AG20443 (cell line): ENCODE measurements at regions not wholly inside any gene's neighbourhood (a gene's known extent, or its start where the extent isn't known, plus 50 kb on each side); places are given as distances from the start of the nearest gene placed in this dataset.
"Not testable (repeated sequence)": the region's sequence is repeated elsewhere in the genome, so short reads cannot be mapped to it uniquely, and the experiment has no call there.

Experiments used
- DNase-seq: peaks from one replicate; pipeline ENCODE4 v3.0.0; 2012; ENCODE audit warnings: low spot score, mixed read lengths

GRCh38 chr11:38438091-38438490 lies 1840.1 kb upstream of the RAG2 start:
- no peak for DNase-seq

DNA sequence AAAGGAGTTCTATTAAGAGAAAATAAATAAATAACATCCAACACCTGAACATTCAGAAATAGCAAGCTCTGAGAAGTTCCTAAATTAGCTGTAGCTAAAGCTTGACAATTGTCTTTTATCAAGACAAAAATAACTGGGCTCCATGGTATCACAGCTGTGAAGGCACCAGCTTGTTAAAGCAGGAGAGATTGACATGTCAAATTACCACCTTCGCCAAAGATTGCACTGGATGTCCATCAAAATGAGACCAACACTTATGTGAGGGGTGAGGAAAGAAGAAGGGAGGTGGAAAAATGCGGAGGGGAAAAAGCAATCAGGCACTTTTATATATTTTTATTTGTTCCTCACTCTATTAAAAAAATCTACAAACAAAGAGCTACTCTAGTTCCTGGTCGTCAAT lies 1827.5 kb upstream of the RAG2 start:
- DNase-seq, result no peak

DNA sequence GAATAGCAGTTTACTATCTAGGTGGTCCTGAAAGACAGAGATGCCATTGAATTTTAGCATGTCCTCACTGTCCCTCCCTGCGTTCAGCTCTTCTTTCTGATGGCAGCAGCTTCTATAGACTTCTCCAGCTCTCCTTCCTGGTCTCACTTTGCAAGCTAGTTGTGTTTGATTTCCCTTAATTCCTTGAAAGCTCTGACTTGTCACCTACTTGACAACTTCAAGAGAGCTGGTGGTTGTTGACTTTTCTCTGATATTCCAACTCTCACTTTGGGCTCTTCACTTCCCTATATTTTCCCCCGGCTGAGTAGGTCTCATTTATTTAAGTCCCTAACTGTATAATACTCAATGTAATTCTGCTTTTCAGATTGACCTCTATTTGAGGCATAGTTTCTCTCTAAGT lies 1825.0 kb upstream of the RAG2 start:
- DNase-seq, result no peak

DNA sequence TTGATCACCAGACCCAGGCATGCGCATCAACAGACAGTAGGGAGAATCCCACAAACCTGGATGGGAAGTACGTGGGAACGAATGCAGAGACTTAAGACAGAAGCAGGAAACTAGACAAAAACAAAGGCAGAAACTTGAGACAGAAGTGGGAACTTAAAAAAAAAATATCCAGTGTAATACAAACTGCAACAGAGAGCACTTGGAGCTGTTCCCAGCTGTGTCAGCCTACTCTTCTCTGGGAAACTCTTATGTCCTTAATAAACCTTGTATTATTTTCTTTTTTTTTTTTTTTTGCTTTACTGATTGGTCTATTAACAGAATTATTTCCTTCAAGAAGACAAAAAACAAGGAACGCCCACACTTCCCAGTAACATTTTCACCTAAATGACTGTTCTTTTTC lies 1818.1 kb upstream of the RAG2 start:
- no peak for DNase-seq

DNA sequence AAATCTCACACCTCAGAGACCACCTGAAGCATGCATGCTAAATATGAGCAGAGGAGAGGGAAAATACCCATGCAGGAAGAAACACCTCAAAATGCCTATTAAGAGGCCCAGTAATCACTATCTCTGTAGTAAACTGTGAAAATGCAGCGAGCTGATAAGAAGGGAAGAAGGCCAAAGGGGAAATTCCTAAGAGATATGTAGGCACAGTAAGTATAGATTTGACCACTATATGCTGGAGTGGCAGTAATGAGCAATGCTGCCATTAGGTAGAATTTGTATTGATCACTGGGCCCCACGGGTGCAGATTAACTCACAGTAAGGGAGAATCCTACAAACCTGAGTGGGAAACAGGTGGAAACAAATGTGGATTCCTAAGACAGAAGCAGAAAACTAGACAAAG lies 1813.1 kb upstream of the RAG2 start:
- DNase-seq, result no peak

DNA sequence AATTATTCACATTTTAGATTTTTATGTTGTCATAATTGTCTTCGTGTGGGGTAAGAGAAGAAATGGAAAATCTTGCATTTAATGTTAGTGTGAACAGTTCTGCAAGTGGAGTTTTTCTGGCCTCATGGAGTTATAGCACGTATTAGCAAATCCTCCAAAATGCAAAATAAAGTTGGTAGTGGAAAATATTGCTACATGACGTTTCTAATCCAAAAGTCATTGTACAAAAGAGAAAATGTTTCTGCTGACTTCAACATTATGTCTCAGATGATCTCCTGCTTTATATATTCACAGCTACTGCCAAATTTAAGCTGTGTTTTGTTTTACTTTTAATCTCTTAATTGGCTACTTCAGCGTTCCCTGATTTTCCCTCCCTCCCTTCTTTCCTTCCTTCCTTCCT lies 1804.0 kb upstream of the RAG2 start:
- no peak for DNase-seq

DNA sequence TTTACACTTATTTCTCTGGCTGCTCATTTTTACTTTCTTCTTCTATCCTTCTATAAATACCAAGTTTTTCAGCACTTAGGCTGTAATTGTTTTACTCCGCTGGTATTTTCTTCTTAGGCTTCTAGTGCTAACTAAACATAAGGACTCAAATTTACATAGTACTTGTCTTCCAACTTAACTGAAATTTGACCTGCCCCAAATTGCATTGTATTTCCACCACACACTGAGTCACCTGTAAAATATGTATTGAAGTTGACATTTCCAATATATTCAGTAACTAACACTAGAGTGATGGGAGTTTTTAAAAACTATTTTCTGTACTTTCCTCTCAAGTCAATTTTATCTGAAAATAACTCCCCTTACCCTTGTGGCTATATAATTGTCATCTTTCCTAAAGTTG lies 1794.1 kb upstream of the RAG2 start:
- DNase-seq, result no peak

DNA sequence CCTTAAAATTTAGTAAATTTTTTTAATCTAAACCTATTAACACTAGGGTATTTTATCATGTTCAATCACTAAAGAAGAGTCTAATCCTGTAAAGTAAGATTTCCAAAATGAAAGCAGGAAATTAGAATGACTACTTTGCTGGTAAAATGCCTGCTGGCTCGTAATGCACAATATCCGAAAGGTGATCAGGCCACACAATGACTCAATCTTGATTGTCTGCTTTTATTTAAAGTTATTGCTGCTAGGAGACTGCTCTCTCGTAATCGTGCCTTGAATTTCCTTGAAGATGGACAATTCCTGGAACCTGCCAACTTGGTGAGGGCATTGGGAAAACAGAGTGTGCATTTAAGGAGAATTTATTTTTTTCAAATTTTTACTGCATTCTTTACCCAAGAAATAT lies 1786.5 kb upstream of the RAG2 start:
- no peak for DNase-seq

DNA sequence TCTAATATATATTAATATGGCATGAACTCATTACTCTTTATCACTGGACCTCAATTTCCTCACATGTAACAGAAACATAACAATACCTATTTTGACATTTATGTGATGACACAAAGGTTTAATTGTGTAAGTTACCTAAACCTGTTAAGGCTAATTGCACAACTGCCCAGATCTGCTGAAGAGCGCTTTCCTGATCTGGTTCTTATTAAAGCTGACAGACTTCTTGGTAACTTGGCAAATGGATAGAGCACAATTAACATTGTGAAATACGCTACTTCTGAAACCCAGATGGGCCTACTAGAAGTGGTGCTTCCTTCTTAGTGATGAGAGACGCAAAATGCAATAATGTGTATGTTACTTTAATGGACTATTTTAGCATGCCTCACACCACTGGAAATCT lies 1767.2 kb upstream of the RAG2 start:
- no peak for DNase-seq

DNA sequence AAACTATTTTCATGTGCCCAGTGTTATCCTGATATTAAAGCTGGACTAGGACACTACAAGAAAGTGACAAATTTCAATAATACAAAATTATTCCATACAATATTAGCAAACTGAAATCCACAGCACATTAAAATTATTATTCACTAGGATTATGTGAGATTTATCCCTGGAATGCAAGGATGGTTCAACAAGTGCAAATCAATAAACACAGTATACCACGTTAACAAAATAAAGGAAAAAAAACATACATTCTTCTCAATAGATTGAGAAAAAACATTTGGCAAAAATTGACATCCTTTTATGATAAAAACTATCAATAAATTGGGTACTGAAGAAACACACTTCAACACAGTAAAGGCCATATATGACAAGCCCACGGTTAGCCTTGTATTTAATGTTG lies 1758.2 kb upstream of the RAG2 start:
- no peak for DNase-seq

DNA sequence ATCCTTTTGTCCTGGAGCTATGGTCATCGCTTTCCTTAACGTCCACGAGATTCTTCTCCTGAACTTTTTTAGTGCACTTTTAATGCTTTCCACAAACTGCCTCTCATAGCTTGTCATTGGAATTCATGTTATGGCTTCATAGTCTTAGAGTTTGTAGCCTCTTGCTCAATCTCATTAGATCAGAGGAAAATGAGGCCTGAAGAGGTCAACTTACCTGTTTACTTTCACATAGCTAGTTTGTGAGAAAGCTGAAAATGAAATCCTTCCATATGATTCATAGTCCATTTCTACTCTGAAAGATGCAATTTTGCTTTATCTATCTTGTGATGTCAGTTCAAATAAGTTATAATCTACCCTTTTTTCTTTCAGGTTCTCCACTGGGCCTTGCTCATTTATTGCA lies 1747.2 kb upstream of the RAG2 start:
- no peak for DNase-seq

DNA sequence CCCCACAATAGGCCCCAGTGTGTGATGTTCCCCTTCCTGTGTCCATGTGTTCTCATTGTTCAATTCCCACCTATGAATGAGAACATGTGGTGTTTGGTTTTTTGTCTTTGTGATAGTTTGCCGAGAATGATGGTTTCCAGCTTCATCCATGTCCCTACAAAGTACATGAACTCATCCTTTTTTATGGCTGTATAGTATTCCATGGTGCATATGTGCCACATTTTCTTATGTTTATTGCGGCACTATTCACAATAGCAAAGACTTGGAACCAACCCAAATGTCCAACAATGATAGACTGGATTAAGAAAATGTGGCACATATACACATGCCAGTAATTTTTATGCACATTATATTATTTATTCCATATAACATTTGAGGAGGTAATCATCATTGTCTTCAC lies 1743.6 kb upstream of the RAG2 start:
- DNase-seq, result not testable (repeated sequence)

GRCh38 chr11:38339835-38340440 lies 1741.9 kb upstream of the RAG2 start:
- no peak for DNase-seq

DNA sequence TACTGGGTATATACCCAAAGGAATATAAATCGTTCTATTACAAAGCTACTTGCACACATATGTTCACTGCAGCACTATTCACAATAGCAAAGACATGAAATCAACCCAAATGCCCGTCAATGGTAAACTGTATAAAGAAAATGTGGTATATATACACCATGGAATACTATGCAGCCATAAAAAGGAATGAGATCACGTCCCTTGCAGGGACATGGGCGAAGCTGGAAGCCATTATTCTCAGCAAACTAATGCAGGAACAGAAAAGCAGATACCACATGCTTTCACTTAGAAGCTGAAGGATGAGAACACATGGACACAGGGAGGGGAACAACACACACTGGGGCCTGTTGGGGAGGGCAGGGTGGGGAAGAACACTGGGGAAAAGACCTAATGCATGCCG lies 1740.0 kb upstream of the RAG2 start:
- not testable (repeated sequence) for DNase-seq

DNA sequence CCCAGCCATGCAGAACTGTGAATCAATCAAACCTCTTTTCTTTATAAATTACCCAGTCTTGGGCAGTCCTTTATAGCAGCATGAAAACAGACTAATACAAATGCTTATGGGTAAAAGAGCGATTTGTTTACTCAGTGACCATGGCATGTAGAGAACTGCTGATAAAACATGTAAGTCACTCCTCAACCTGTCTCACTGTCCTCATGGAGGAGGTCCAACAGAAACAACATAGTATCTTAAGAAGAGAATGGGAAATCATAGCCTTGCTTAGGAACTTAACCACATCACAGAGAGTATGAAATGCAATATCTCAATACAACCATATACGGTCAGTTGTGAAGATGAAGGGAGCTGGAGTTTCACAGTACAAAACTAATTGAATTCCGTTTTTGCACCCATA lies 1734.0 kb upstream of the RAG2 start:
- no peak for DNase-seq

DNA sequence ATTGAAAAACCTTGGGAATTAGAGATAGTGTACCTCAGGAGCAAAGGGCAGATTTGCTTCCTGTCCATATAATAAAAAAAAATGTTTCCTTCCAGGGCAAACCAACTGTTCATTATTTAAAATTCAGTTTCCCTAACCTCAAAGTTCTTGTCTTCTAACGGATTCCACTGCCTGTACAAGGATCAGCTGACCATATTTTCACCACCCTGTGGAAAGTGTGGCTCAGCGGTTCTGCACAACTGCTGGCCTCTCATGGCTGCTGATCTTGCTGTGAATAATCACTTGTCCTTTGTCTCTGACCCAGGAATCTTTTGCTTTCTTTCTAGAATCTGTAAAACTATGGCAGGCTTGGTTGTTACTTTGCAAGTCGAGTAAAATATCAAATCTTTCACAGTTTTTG lies 1732.5 kb upstream of the RAG2 start:
- DNase-seq, result no peak

DNA sequence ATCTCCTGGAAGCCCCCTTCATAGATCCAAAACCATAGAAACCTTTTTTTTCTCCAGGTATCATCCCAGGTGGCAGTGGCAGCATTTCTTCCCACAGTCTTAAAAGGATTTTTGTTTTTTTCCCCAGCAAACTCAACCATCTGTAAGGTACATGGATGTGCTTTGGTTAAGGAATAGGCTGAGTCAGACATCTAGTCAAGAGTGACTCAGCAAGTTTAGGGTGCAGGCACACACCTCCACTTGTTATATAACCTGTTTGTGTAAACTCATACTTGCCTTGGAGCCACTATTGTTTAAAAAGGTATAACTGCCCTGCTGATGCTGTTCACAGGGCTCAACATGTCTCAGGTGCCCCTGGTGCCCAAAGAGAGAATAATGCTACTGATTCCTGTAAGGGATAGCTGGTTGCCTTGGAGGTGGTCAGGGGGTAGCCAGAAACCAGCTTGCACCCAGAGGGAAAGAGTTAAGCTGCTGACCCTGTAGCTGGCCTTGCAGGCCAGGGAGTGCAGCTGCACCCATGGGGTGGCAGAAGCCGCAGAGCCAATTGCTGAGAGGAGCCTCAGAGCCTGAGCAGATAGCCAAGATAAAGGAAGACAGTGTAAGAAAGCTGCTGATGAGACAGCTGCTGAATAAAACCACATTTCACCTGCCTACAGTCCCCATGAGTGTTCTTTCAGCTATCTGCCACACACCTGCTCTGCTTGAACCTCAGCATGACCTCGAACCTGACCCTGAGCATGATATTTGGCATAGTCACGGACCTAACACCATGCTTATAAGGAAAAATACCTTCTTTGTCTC lies 1726.1 kb upstream of the RAG2 start:
- no peak for DNase-seq

DNA sequence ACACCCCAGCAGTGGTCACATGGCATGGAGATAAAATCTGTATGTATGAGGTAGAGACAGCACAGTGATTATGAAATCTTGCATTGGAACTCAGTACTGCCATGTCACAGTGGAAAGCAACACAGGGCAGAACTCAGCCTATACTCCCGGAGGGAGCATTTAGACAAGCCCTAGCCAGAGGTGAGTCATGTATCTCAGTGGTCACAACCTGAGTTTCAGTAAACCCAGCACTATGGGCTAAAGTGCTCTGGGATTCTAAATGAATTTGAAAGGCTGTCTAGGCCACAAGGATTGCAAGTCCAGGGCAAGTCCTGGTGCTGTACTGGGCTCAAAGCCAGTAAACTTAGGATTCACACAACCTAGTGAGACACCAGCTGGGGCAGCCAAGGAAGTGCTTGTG lies 1717.1 kb upstream of the RAG2 start:
- DNase-seq, result no peak

DNA sequence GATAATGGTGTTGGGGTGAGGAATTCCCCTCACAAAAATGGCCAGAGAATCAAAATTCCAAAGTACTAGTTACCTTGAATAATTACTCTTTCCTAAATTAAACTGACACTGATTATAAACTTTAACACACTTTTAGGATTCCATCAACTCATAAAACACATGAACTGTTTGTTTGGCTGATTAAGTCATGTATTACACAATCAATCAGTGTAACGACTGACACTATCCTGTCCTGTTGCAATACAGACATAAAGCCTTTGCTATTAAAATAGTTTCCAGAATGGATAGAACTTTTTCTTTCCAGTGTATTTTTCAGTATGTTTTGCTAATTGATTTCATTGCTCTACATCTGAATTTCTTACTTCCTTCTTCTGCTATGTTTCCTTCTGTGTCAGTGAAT lies 1709.4 kb upstream of the RAG2 start:
- DNase-seq, result no peak

- no peak for DNase-seq
Measured at GRCh38 chr11:38305682-38306081, 1707.6 kb upstream of the RAG2 start.

- DNase-seq, result no peak
Measured at GRCh38 chr11:38304926-38305325, 1706.9 kb upstream of the RAG2 start.

- DNase-seq, result no peak
Measured at GRCh38 chr11:38302564-38302963, 1704.5 kb upstream of the RAG2 start.

- no peak for DNase-seq
Measured at GRCh38 chr11:38300570-38300969, 1702.5 kb upstream of the RAG2 start.

DNA sequence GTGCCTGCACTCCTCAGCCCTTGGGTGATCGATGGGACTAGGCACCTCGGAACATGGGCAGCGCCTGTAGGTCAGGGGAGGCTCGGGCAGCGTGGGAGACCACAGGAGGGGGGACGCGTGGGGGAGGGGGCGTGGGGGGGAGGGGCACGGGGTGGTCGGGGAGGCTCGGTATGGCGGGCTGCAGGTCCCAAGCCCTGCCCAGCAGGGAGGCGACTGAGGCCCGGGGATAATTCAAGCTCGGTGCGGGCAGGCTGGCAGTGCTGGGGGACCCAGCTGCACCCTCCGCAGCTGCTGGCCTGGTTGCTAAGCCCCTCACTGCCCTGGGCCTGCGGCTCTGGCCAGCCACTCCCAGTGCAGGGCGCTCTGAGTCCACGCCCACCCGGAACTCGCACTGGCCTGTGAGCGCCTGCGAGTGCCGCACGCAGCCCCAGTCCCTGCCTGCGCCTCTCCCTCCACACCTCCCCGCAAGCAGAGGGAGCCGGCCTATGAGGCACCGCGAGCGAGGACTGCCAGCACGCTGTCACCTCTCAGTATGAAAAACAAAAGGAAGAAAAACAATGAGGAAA lies 1698.3 kb upstream of the RAG2 start:
- no peak for DNase-seq
